IMR-90 (cell line): ENCODE measurements at regions not wholly inside any gene's neighbourhood (a gene's known extent, or its start where the extent isn't known, plus 50 kb on each side); places are given as distances from the start of the nearest gene placed in this dataset.

Source experiments
- ATAC-seq: fragments of 200-7000 bp; cut with Tn5 transposase; 2 replicates; pipeline ENCODE4 v1.9.1; 2020; ENCODE audit warnings: low read depth, mild to moderate bottlenecking, moderate library complexity
- BruUV-seq: library from RNA; stranded (reverse); fragments of 400-500 nt; replicated peaks from 2 replicates; lab custom pipeline; 2021; lab: Mats Ljungman, UMichigan
- CTCF ChIA-PET: fragments of 300-600 bp; formaldehyde crosslinking; extraction: SDS; loops from one replicate; lab custom pipeline; 2021; ENCODE audit warnings: antibody characterized with exemption; lab: Yijun Ruan, JAX
- POLR2A ChIA-PET: fragments of 300-600 bp; sonication (Branson Sonifier 250); formaldehyde crosslinking; loops from one replicate; lab custom pipeline; 2022; ENCODE audit warnings: antibody characterized with exemption; ENCODE audit not compliant: unreplicated experiment; lab: Charles Lee
- DNase-seq: peaks from one replicate; pipeline ENCODE4 v3.0.0; 2013
- H2AFZ ChIP-seq: replicated peaks from 2 replicates; pipeline ENCODE3; 2013; ENCODE audit warnings: low read length, mild to moderate bottlenecking; ENCODE audit not compliant: poor library complexity
- H2AK5ac ChIP-seq: 2 replicates; pipeline ENCODE4 v1.6.1; 2013; ENCODE audit warnings: low read depth, low read length, inconsistent platforms
- H2AK9ac ChIP-seq: replicated peaks from 2 replicates; pipeline ENCODE3; 2013; ENCODE audit warnings: mild to moderate bottlenecking, low read depth, low read length, moderate library complexity; ENCODE audit not compliant: poor library complexity
- H2BK120ac ChIP-seq: 2 replicates; pipeline ENCODE4 v1.6.1; 2013; ENCODE audit warnings: low read depth, low read length, inconsistent platforms
- H2BK15ac ChIP-seq: 3 replicates; pipeline ENCODE4 v1.6.1; 2013; ENCODE audit warnings: low read depth, low read length, inconsistent platforms
- H2BK20ac ChIP-seq: 2 replicates; pipeline ENCODE4 v1.6.1; 2013; ENCODE audit warnings: low read depth, mild to moderate bottlenecking, inconsistent platforms, low read length, moderate library complexity
- H2BK5ac ChIP-seq: 2 replicates; pipeline ENCODE4 v1.6.1; 2013; ENCODE audit warnings: mild to moderate bottlenecking, low read depth, low read length, inconsistent platforms; ENCODE audit not compliant: poor library complexity, severe bottlenecking
- H3K14ac ChIP-seq: replicated peaks from 2 replicates; pipeline ENCODE4 v1.6.1; 2013; ENCODE audit warnings: low read depth, low read length, inconsistent platforms
- H3K18ac ChIP-seq: 2 replicates; pipeline ENCODE4 v1.6.1; 2013; ENCODE audit warnings: low read depth, low read length, control low read depth
- H3K23ac ChIP-seq: 2 replicates; pipeline ENCODE4 v1.6.1; 2013; ENCODE audit warnings: low read depth, low read length, inconsistent platforms
- H3K27ac ChIP-seq: 2 replicates; pipeline ENCODE4 v1.5.1; 2013; ENCODE audit warnings: mild to moderate bottlenecking, control low read depth, low read length; ENCODE audit not compliant: insufficient read depth
- H3K27me3 ChIP-seq: 2 replicates; pipeline ENCODE4 v1.6.1; 2013; ENCODE audit warnings: low read length; ENCODE audit not compliant: control insufficient read depth, insufficient read depth
- H3K36me3 ChIP-seq: 2 replicates; pipeline ENCODE4 v1.6.1; 2013; ENCODE audit warnings: low read length, mixed read lengths; ENCODE audit not compliant: control insufficient read depth, insufficient read depth
- H3K4ac ChIP-seq: 2 replicates; pipeline ENCODE4 v1.6.1; 2013; ENCODE audit warnings: low read depth, low read length, inconsistent platforms
- H3K4me1 ChIP-seq: 2 replicates; pipeline ENCODE4 v1.6.1; 2013; ENCODE audit warnings: low read length, mixed read lengths; ENCODE audit not compliant: control insufficient read depth, insufficient read depth
- H3K4me2 ChIP-seq: 2 replicates; pipeline ENCODE4 v1.6.1; 2013; ENCODE audit warnings: low read depth, mild to moderate bottlenecking, control low read depth, low read length, moderate library complexity
- H3K4me3 ChIP-seq: 2 replicates; pipeline ENCODE4 v1.5.1; 2013; ENCODE audit warnings: low read depth, mild to moderate bottlenecking, control low read depth, low read length, moderate library complexity; ENCODE audit not compliant: insufficient read depth
- H3K56ac ChIP-seq: 2 replicates; pipeline ENCODE4 v1.6.1; 2013; ENCODE audit warnings: low read length, inconsistent platforms; ENCODE audit not compliant: insufficient read depth; ENCODE audit errors: extremely low read depth
- H3K79me1 ChIP-seq, 2 experiments: 2 replicates each; pipeline ENCODE4 v1.6.1; 2013; ENCODE audit warnings: low read length in 2 of 2, inconsistent platforms in 1 of 2, low read depth in 1 of 2
- H3K9ac ChIP-seq: 2 replicates; pipeline ENCODE4 v1.6.1; 2013; ENCODE audit warnings: low read depth, low read length, control low read depth
- H3K9me1 ChIP-seq: 2 replicates; pipeline ENCODE4 v1.6.1; 2013; ENCODE audit warnings: low read length, inconsistent platforms; ENCODE audit not compliant: insufficient read depth
- H3K9me3 ChIP-seq: 2 replicates; pipeline ENCODE4 v1.6.1; 2013; ENCODE audit warnings: low read length; ENCODE audit not compliant: control insufficient read depth, insufficient read depth
- H4K20me1 ChIP-seq: 2 replicates; pipeline ENCODE4 v1.6.1; 2013; ENCODE audit warnings: low read length, inconsistent platforms; ENCODE audit not compliant: insufficient read depth
- H4K5ac ChIP-seq: 2 replicates; pipeline ENCODE4 v1.6.1; 2013; ENCODE audit warnings: mild to moderate bottlenecking, low read depth, low read length, control low read depth
- H4K8ac ChIP-seq, 2 experiments: 2 replicates each; pipeline ENCODE4 v1.6.1; 2013; ENCODE audit warnings: low read depth in 2 of 2, low read length in 2 of 2, control low read depth in 1 of 2, inconsistent platforms in 1 of 2
- H4K91ac ChIP-seq: 2 replicates; pipeline ENCODE4 v1.6.1; 2013; ENCODE audit warnings: low read depth, low read length, inconsistent platforms; ENCODE audit not compliant: insufficient read depth
- BHLHE40 ChIP-seq: fragments of 150-350 bp; IDR thresholded peaks from 2 replicates; pipeline ENCODE4 v1.6.1; 2016; ENCODE audit warnings: mild to moderate bottlenecking, low read depth, low read length
- CEBPB ChIP-seq: IDR thresholded peaks from 2 replicates; pipeline ENCODE4 v1.6.1; 2012; ENCODE audit warnings: low read depth, low read length, improper control_type of control experiment
- CHD1 ChIP-seq: IDR thresholded peaks from 2 replicates; pipeline ENCODE4 v1.6.1; 2012; ENCODE audit warnings: low read depth, low read length, improper control_type of control experiment
- CTCF ChIP-seq: conservative IDR thresholded peaks from 2 replicates; pipeline ENCODE4 v1.5.1; 2012; ENCODE audit warnings: mild to moderate bottlenecking, low read depth, low read length, improper control_type of control experiment
- FOS ChIP-seq: fragments of 150-350 bp; IDR thresholded peaks from 2 replicates; pipeline ENCODE4 v1.6.1; 2016; ENCODE audit warnings: low read depth, low read length
- MAZ ChIP-seq: IDR thresholded peaks from 2 replicates; pipeline ENCODE4 v1.6.1; 2012; ENCODE audit warnings: low read depth, mild to moderate bottlenecking, low read length, improper control_type of control experiment, moderate library complexity, borderline replicate concordance
- POLR2A ChIP-seq: IDR thresholded peaks from 2 replicates; pipeline ENCODE4 v1.6.1; 2012; ENCODE audit warnings: mild to moderate bottlenecking, low read depth, low read length
- RCOR1 ChIP-seq: IDR thresholded peaks from 2 replicates; pipeline ENCODE4 v1.6.1; 2012; ENCODE audit warnings: mild to moderate bottlenecking, low read length, improper control_type of control experiment; ENCODE audit not compliant: insufficient replicate concordance
- RFX5 ChIP-seq: IDR thresholded peaks from 2 replicates; pipeline ENCODE4 v1.8.0; 2012; ENCODE audit warnings: low read depth, mild to moderate bottlenecking, low read length, moderate library complexity
- SMC3 ChIP-seq: fragments of 150-350 bp; IDR thresholded peaks from 2 replicates; pipeline ENCODE4 v1.6.1; 2016; ENCODE audit warnings: low read depth, mild to moderate bottlenecking, antibody characterized with exemption, low read length, moderate library complexity
- WGBS, 2 experiments: methylation state at CpG; one replicate each; pipeline versions ENCODE4 v1.1.5 to v1.1.7; 2013; ENCODE audit warnings: missing lambda C conversion rate in 2 of 2; ENCODE audit not compliant: insufficient read length in 1 of 2; ENCODE audit errors: extremely low coverage in 2 of 2; 5-methylcytosine and 5-hydroxymethylcytosine counted together
- dilution Hi-C: fragments of 300-500 bp; cut with HindIII; formaldehyde crosslinking; loops from one replicate; pipeline ENCODE4 v1.14.3; 2018; ENCODE audit warnings: low sequenced_read_pairs; ENCODE audit not compliant: unreplicated experiment
- in situ Hi-C: fragments of 300-500 bp; cut with MboI; formaldehyde crosslinking; loops from 3 replicates; pipeline ENCODE4 v1.14.3; 2019; ENCODE audit warnings: low sequenced_read_pairs, inconsistent platforms, mixed read lengths
- intact Hi-C: fragments of 100-400 bp; cut with micrococcal nuclease; formaldehyde crosslinking; loops from 2 replicates; pipeline ENCODE4 v1.10.0; 2022
- TF ChIP-seq, protein P1 (sequence below): fragments of 150-350 bp; IDR thresholded peaks from 2 replicates; pipeline ENCODE4 v1.6.1; 2017; ENCODE audit warnings: mild to moderate bottlenecking, antibody characterized with exemption, low read length, low read depth

DNA sequence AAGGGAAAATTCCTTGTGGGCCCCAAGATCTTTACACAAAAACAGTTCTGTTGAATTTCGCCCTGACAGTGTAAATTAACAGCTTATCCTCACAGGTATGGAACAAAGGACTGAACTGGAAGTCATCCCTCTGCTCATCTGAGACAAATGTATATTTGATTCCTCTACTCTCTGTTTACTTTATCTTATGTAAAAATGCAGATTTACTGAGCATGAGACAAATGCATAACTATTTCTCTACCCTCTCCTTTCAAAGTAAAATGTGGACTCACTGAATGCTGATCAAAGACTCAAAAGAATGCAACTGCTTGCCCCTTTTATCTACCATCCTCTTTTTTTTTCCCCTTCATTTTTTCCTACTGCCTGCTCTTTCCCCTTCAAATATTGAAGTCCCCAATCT lies 98.6 kb upstream of the CRBN start:
- Histone ChIP-seq H2AFZ (no peak overlapping the region), H4K5ac (no peak overlapping the region), H3K27me3 (no peaks in the 10 kb centered on the region), H3K27ac (no peak overlapping the region), H2AK9ac (no peak overlapping the region), H3K79me1 (no peaks in the 10 kb centered on the region), H3K9me1 (no peaks in the 10 kb centered on the region), H3K4me2 (no peak overlapping the region), H3K4ac (no peak overlapping the region), H3K56ac (no peak overlapping the region), H3K23ac (no peak overlapping the region), H2BK20ac (no peak overlapping the region), H4K8ac (no peak overlapping the region), H2BK15ac (no peak overlapping the region), H3K14ac (no peak overlapping the region), H3K4me1 (no peaks in the 10 kb centered on the region), H3K9me3 (peaks cover 2% of the 10 kb centered on the region; the same call in 1 of the 2 replicates), H2BK120ac (no peak overlapping the region), H3K9ac (no peak overlapping the region), H3K18ac (no peak overlapping the region), H2AK5ac (no peak overlapping the region), H3K4me3 (no peak overlapping the region), H4K91ac (no peak overlapping the region), H4K20me1 (no peaks in the 10 kb centered on the region), H3K36me3 (no peaks in the 10 kb centered on the region), H2BK5ac (no peak overlapping the region)
- intact Hi-C loops: no loop called here
- in situ Hi-C loops: no loop called here
- ATAC-seq (no peak), DNase-seq (no peak)
- ChIA-PET POLR2A (no interaction called here), CTCF (no interaction called here)
- BruUV-seq: no TSS peak
- TF ChIP-seq BHLHE40 (no peak), SMC3 (no peak), FOS (no peak), CTCF (no peak), MAZ (no peak), RCOR1 (no peak), CEBPB (no peak), RFX5 (no peak), CHD1 (no peak), POLR2A (no peak)
- TF ChIP-seq, protein P1, sequence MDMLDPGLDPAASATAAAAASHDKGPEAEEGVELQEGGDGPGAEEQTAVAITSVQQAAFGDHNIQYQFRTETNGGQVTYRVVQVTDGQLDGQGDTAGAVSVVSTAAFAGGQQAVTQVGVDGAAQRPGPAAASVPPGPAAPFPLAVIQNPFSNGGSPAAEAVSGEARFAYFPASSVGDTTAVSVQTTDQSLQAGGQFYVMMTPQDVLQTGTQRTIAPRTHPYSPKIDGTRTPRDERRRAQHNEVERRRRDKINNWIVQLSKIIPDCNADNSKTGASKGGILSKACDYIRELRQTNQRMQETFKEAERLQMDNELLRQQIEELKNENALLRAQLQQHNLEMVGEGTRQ: no peak
- no CpG with 5 or more reads among the region's 1 CpG for WGBS, 2 experiments
- dilution Hi-C loops: no loop called here
